Esophagus squamous epithelium (tissue), 5 donors: ENCODE measurements at regions not wholly inside any gene's neighbourhood (a gene's known extent, or its start where the extent isn't known, plus 50 kb on each side); places are given as distances from the start of the nearest gene placed in this dataset.

Source experiments
- DNase-seq: peaks from one replicate; lab custom pipeline; 2025; lab: John Stamatoyannopoulos, UW
- H3K27ac ChIP-seq, 4 donors: fragments of 200-600 bp; sonication (generic); one replicate each; pipeline ENCODE4 v1.5.1; 2016 to 2019; ENCODE audit warnings: mild to moderate bottlenecking in 1 of 4
- H3K27me3 ChIP-seq, 4 donors: fragments of 200-600 bp; sonication (generic); 1 replicate in 3 of 4; 2 replicates in 1 of 4; pipeline versions ENCODE4 v1.5.1 to v1.6.0; 2017 to 2021; ENCODE audit warnings: antibody characterized with exemption in 1 of 4
- H3K36me3 ChIP-seq, 3 donors: fragments of 200-600 bp; sonication (generic); one replicate each; pipeline ENCODE4 v1.5.1; 2016 to 2019
- H3K4me1 ChIP-seq, 3 donors: fragments of 200-600 bp; sonication (generic); one replicate each; pipeline ENCODE4 v1.5.1; 2017 to 2019
- H3K4me3 ChIP-seq, 4 donors: fragments of 200-600 bp; sonication (generic); 1 replicate in 3 of 4; 2 replicates in 1 of 4; pipeline ENCODE4 v1.5.1; 2016 to 2019; ENCODE audit warnings: mild to moderate bottlenecking in 2 of 4, moderate library complexity in 1 of 4
- H3K9me3 ChIP-seq, 3 donors: fragments of 200-600 bp; sonication (generic); one replicate each; pipeline ENCODE4 v1.5.1; 2016 to 2019
- POLR2A ChIP-seq, 4 donors: fragments of 450-650 bp; IDR thresholded peaks; one replicate each; pipeline ENCODE4 v1.6.1; 2017; ENCODE audit warnings: antibody characterized with exemption in 4 of 4, mild to moderate bottlenecking in 4 of 4, moderate library complexity in 3 of 4
- WGBS, 2 donors: methylation state at CpG; one replicate each; pipeline ENCODE4 v1.1.5; 2018; 5-methylcytosine and 5-hydroxymethylcytosine counted together
- intact Hi-C: fragments of 100-400 bp; cut with DNase I; formaldehyde crosslinking; loops from one replicate; pipeline ENCODE4 v1.15.0; 2022
- TF ChIP-seq, protein P1 (sequence below), 6 experiments: fragments of 450-650 bp in 4 of 6; fragments of 200-600 bp in 2 of 6; sonication (generic) in 2 of 6; IDR thresholded peaks; one replicate each; pipeline ENCODE4 v1.5.1; 2016 to 2019; ENCODE audit warnings: antibody characterized with exemption in 6 of 6, mild to moderate bottlenecking in 4 of 6, moderate library complexity in 4 of 6
- donor health status: DM: yes; HTN: yes; CAD: no.

- intact Hi-C loops: no loop called here
- no peak overlapping the region for H3K4me3 ChIP-seq
- no peaks in the 10 kb centered on the region for H3K4me1 ChIP-seq
- TF ChIP-seq, protein P1, sequence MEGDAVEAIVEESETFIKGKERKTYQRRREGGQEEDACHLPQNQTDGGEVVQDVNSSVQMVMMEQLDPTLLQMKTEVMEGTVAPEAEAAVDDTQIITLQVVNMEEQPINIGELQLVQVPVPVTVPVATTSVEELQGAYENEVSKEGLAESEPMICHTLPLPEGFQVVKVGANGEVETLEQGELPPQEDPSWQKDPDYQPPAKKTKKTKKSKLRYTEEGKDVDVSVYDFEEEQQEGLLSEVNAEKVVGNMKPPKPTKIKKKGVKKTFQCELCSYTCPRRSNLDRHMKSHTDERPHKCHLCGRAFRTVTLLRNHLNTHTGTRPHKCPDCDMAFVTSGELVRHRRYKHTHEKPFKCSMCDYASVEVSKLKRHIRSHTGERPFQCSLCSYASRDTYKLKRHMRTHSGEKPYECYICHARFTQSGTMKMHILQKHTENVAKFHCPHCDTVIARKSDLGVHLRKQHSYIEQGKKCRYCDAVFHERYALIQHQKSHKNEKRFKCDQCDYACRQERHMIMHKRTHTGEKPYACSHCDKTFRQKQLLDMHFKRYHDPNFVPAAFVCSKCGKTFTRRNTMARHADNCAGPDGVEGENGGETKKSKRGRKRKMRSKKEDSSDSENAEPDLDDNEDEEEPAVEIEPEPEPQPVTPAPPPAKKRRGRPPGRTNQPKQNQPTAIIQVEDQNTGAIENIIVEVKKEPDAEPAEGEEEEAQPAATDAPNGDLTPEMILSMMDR (IDR thresholded peaks at IDR 0.05): no peak
- TF ChIP-seq POLR2A (IDR thresholded peaks at IDR 0.05): no peak
- no peaks in the 10 kb centered on the region for H3K36me3 ChIP-seq
- no peaks in the 10 kb centered on the region for H3K9me3 ChIP-seq
- H3K27me3 ChIP-seq: no peaks in the 10 kb centered on the region
- no peak for DNase-seq
- H3K27ac ChIP-seq: no peak overlapping the region
Measured at GRCh38 chr5:98527846-98528245, 245.6 kb upstream of the RGMB start.

- no peak overlapping the region for H3K4me3 ChIP-seq
- no peaks in the 10 kb centered on the region for H3K36me3 ChIP-seq
- DNase-seq: no peak
- H3K9me3 ChIP-seq: no peaks in the 10 kb centered on the region
- H3K4me1 ChIP-seq: no peaks in the 10 kb centered on the region
- TF ChIP-seq POLR2A (IDR thresholded peaks at IDR 0.05): no peak
- TF ChIP-seq, protein P1 (IDR thresholded peaks at IDR 0.05): no peak
- H3K27me3 ChIP-seq: no peaks in the 10 kb centered on the region
- intact Hi-C loops: no loop called here
- no peak overlapping the region for H3K27ac ChIP-seq
Measured at GRCh38 chr5:98529321-98529720, 244.1 kb upstream of the RGMB start.

GRCh38 chr5:98530224-98530623, 243.2 kb upstream of the RGMB start:
- Histone ChIP-seq H3K9me3 (no peaks in the 10 kb centered on the region), H3K4me1 (no peaks in the 10 kb centered on the region), H3K27me3 (no peaks in the 10 kb centered on the region), H3K27ac (no peak overlapping the region), H3K36me3 (no peaks in the 10 kb centered on the region), H3K4me3 (no peak overlapping the region)
- intact Hi-C loops: no loop called here
- TF ChIP-seq, protein P1 (IDR thresholded peaks at IDR 0.05): no peak
- TF ChIP-seq POLR2A (IDR thresholded peaks at IDR 0.05): no peak
- no peak for DNase-seq
- WGBS, 2 donors: 73 to 84% methylated on average over 2 of the region's 2 CpGs

- Histone ChIP-seq H3K27ac (no peak overlapping the region), H3K4me1 (no peaks in the 10 kb centered on the region), H3K4me3 (no peak overlapping the region), H3K9me3 (peaks cover 0 to under 1% (median 0%) of the 10 kb centered on the region in 3 donors), H3K36me3 (no peaks in the 10 kb centered on the region), H3K27me3 (no peaks in the 10 kb centered on the region)
- WGBS, 2 donors: 49 to 53% methylated on average over 4 of the region's 4 CpGs
- no peak for TF ChIP-seq POLR2A (IDR thresholded peaks at IDR 0.05)
- TF ChIP-seq, protein P1 (IDR thresholded peaks at IDR 0.05): no peak
- DNase-seq: no peak
- intact Hi-C loops: no loop called here
Measured at GRCh38 chr5:98535901-98536300, 237.6 kb upstream of the RGMB start.

GRCh38 chr5:98540056-98540455, 233.4 kb upstream of the RGMB start:
- no peak overlapping the region for H3K4me3 ChIP-seq
- intact Hi-C loops: no loop called here
- no peaks in the 10 kb centered on the region for H3K4me1 ChIP-seq
- DNase-seq: no peak
- peaks cover 0 to 18% (median 9%) of the 10 kb centered on the region in 3 donors for H3K9me3 ChIP-seq
- H3K27me3 ChIP-seq: no peaks in the 10 kb centered on the region
- H3K36me3 ChIP-seq: no peaks in the 10 kb centered on the region
- TF ChIP-seq POLR2A (IDR thresholded peaks at IDR 0.05): no peak
- TF ChIP-seq, protein P1 (IDR thresholded peaks at IDR 0.05): no peak
- H3K27ac ChIP-seq: no peak overlapping the region
- WGBS, 2 donors: 80 to 93% methylated on average over 1 of the region's 1 CpG
